ENCODE measurements at regions not wholly inside any gene's neighbourhood (a gene's known extent, or its start where the extent isn't known, plus 50 kb on each side); places are given as distances from the start of the nearest gene placed in this dataset.

GRCh38 chr3:21839176-21839575, 88.2 kb upstream of the ZNF385D start:
- DNase-seq (ENCODE audit: low read depth, low spot score) = no peak
- H3K9ac ChIP-seq (ENCODE audit: insufficient read length) = no peak overlapping the region

DNA sequence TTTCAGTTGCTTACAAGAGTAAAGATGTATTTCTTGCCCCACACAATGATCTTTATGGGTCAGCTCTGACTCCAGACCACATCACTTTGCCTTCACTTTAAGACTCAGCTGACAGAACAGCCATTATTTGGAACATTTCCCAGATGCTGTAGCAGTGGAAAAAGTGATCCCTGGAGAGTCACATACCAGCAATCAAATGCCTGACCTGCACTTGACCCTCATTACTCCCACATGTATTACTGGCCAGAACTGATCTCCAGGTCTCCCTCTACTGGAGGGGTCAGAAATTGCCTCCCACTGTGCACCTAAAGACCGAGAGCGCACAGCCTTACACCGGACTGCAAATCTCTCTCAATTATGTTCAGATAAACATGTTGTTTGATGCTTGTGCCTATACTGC, 88.6 kb upstream of the ZNF385D start:
- Histone ChIP-seq H3K27ac (no peak overlapping the region), H3K9ac (ENCODE audit: insufficient read length) (no peak overlapping the region), H3K9me3 (ENCODE audit: low read depth, low read length) (no peaks in the 10 kb centered on the region), H3K36me3 (ENCODE audit: insufficient read depth, low read length) (no peaks in the 10 kb centered on the region), H3K4me3 (no peak overlapping the region)
- no peak for TF ChIP-seq EZH2 (IDR thresholded peaks at IDR 0.05)
- TF ChIP-seq POLR2AphosphoS5 (IDR thresholded peaks at IDR 0.05; ENCODE audit: borderline replicate concordance, low read depth, low read length) = no peak
- TF ChIP-seq FOXP2 (optimal IDR thresholded peaks at IDR 0.05; ENCODE audit: control extremely low read depth, extremely low read length, insufficient read depth) = no peak
- DNase-seq (ENCODE audit: low read depth, low spot score) = no peak

More at GRCh38 chr3:21839176-21839575, 88.2 kb upstream of the ZNF385D start:
- H3K36me3 ChIP-seq (ENCODE audit: insufficient read depth, low read length) = no peaks in the 10 kb centered on the region
- no peaks in the 10 kb centered on the region for H3K9me3 ChIP-seq (ENCODE audit: low read depth, low read length)
- H3K4me3 ChIP-seq = no peak overlapping the region
- H3K27ac ChIP-seq = no peak overlapping the region
- TF ChIP-seq EZH2 (IDR thresholded peaks at IDR 0.05) (no peak), POLR2AphosphoS5 (IDR thresholded peaks at IDR 0.05; ENCODE audit: borderline replicate concordance, low read depth, low read length) (no peak), FOXP2 (optimal IDR thresholded peaks at IDR 0.05; ENCODE audit: control extremely low read depth, extremely low read length, insufficient read depth) (no peak)

DNA sequence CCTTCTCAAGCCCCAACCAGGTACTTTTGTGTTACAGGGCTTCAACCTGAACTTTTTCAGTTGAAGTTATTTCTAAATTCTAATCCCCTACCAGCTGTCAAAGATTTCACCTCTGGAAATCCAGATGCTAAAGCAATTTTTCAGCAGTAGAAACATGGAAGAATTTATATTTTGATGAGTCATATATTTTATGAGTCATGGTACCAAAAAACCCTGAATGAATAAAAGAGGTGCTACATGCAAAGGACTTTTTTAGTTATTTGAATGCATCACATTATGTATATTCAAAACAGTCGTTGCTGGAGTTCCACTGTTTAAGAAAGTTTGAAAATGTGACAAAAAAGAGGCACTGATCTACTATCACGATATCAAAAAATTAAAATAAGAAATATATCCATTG, 96.0 kb upstream of the ZNF385D start:
- no peaks in the 10 kb centered on the region for H3K36me3 ChIP-seq (ENCODE audit: insufficient read depth, low read length)
- no peaks in the 10 kb centered on the region for H3K9me3 ChIP-seq (ENCODE audit: low read depth, low read length)
- H3K4me3 ChIP-seq = no peak overlapping the region
- H3K27ac ChIP-seq = no peak overlapping the region
- no peak for DNase-seq (ENCODE audit: low read depth, low spot score)
- no peak overlapping the region for H3K9ac ChIP-seq (ENCODE audit: insufficient read length)
- no peak for TF ChIP-seq FOXP2 (optimal IDR thresholded peaks at IDR 0.05; ENCODE audit: control extremely low read depth, extremely low read length, insufficient read depth)
- no peak for TF ChIP-seq EZH2 (IDR thresholded peaks at IDR 0.05)
- TF ChIP-seq POLR2AphosphoS5 (IDR thresholded peaks at IDR 0.05; ENCODE audit: borderline replicate concordance, low read depth, low read length) = no peak

GRCh38 chr3:21859124-21860081, 108.4 kb upstream of the ZNF385D start:
- H3K36me3 ChIP-seq (ENCODE audit: insufficient read depth, low read length) = no peaks in the 10 kb centered on the region
- no peak for DNase-seq (ENCODE audit: low read depth, low spot score)
- no peak overlapping the region for H3K4me3 ChIP-seq
- TF ChIP-seq EZH2 (IDR thresholded peaks at IDR 0.05) (no peak), POLR2AphosphoS5 (IDR thresholded peaks at IDR 0.05; ENCODE audit: borderline replicate concordance, low read depth, low read length) (no peak), FOXP2 (optimal IDR thresholded peaks at IDR 0.05; ENCODE audit: control extremely low read depth, extremely low read length, insufficient read depth) (no peak)
- H3K9ac ChIP-seq (ENCODE audit: insufficient read length) = no peak overlapping the region
- no peaks in the 10 kb centered on the region for H3K9me3 ChIP-seq (ENCODE audit: low read depth, low read length)
- H3K27ac ChIP-seq = no peak overlapping the region

DNA sequence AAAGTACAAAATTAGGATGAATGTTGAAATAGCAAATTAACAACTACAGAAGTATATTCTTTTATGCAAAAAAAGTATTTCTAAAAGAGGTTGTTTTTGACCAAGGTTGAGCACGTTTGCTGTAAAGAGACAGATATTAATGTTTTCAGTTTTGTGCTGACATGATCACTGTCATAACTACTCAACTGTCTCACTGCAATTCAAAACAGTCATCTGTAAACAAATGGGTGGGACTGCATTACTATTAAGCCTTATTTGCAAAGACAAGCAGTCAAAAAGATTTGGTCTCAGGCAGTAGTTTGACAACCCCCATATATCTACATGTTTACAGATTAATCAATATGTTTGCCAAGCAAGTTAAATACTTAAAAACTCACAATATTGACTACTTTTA, 109.1 kb upstream of the ZNF385D start:
- DNase-seq (ENCODE audit: low read depth, low spot score) = no peak
- Histone ChIP-seq H3K9ac (ENCODE audit: insufficient read length) (no peak overlapping the region), H3K9me3 (ENCODE audit: low read depth, low read length) (no peaks in the 10 kb centered on the region), H3K36me3 (ENCODE audit: insufficient read depth, low read length) (no peaks in the 10 kb centered on the region), H3K27ac (no peak overlapping the region), H3K4me3 (no peak overlapping the region)
- TF ChIP-seq EZH2 (IDR thresholded peaks at IDR 0.05) = no peak
- no peak for TF ChIP-seq POLR2AphosphoS5 (IDR thresholded peaks at IDR 0.05; ENCODE audit: borderline replicate concordance, low read depth, low read length)
- no peak for TF ChIP-seq FOXP2 (optimal IDR thresholded peaks at IDR 0.05; ENCODE audit: control extremely low read depth, extremely low read length, insufficient read depth)

DNA sequence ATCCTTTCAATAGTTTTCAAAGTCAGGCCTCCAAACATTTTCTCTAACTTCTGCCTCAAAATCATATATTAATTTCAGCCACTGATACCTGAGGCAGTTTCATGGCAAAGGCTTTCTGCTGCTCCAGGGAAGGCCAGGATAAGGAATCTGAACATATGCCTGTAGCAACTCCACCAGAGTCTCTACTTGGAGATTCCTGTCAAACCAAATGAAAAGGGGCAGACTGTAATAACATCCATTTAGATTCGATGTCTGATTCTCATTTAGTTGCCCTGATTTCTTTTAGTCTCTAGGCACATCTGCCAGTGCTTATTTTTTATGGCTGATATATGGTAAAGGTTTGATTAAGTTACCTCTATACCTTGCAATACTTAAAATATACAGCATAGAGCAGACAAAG, 109.6 kb upstream of the ZNF385D start:
- Histone ChIP-seq H3K9me3 (ENCODE audit: low read depth, low read length) (no peaks in the 10 kb centered on the region), H3K27ac (no peak overlapping the region), H3K36me3 (ENCODE audit: insufficient read depth, low read length) (no peaks in the 10 kb centered on the region), H3K9ac (ENCODE audit: insufficient read length) (no peak overlapping the region), H3K4me3 (no peak overlapping the region)
- no peak for DNase-seq (ENCODE audit: low read depth, low spot score)
- TF ChIP-seq FOXP2 (optimal IDR thresholded peaks at IDR 0.05; ENCODE audit: control extremely low read depth, extremely low read length, insufficient read depth) (no peak), EZH2 (IDR thresholded peaks at IDR 0.05) (no peak), POLR2AphosphoS5 (IDR thresholded peaks at IDR 0.05; ENCODE audit: borderline replicate concordance, low read depth, low read length) (no peak)

DNA sequence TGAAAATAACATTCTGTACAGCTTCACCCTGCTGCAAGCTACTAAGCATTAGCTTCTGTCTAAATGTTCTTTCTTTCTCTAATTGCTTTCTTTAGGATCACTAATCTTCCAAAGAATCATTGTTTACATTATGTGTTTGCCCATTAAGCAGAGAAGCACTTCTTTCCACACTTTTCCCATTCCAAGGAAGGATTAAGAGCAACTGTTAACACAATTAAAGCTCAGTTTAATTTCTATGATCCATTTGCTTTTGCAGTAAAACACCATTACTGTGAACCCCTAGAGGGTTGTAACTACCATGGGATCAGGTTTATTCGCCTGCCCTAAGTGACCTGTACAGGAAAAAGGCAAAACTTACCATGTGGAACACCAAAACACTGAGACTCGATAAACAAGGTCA, 125.8 kb upstream of the ZNF385D start:
- Histone ChIP-seq H3K36me3 (ENCODE audit: insufficient read depth, low read length) (no peaks in the 10 kb centered on the region), H3K4me3 (no peak overlapping the region), H3K9me3 (ENCODE audit: low read depth, low read length) (no peaks in the 10 kb centered on the region), H3K9ac (ENCODE audit: insufficient read length) (no peak overlapping the region), H3K27ac (no peak overlapping the region)
- TF ChIP-seq FOXP2 (optimal IDR thresholded peaks at IDR 0.05; ENCODE audit: control extremely low read depth, extremely low read length, insufficient read depth) = no peak
- TF ChIP-seq EZH2 (IDR thresholded peaks at IDR 0.05) = no peak
- no peak for TF ChIP-seq POLR2AphosphoS5 (IDR thresholded peaks at IDR 0.05; ENCODE audit: borderline replicate concordance, low read depth, low read length)
- no peak for DNase-seq (ENCODE audit: low read depth, low spot score)

GRCh38 chr3:21877214-21877754, 126.3 kb upstream of the ZNF385D start:
- Histone ChIP-seq H3K36me3 (ENCODE audit: insufficient read depth, low read length) (no peaks in the 10 kb centered on the region), H3K4me3 (no peak overlapping the region), H3K9ac (ENCODE audit: insufficient read length) (no peak overlapping the region), H3K9me3 (ENCODE audit: low read depth, low read length) (no peaks in the 10 kb centered on the region), H3K27ac (no peak overlapping the region)
- DNase-seq (ENCODE audit: low read depth, low spot score) = no peak
- no peak for TF ChIP-seq EZH2 (IDR thresholded peaks at IDR 0.05)
- TF ChIP-seq FOXP2 (optimal IDR thresholded peaks at IDR 0.05; ENCODE audit: control extremely low read depth, extremely low read length, insufficient read depth) = no peak
- TF ChIP-seq POLR2AphosphoS5 (IDR thresholded peaks at IDR 0.05; ENCODE audit: borderline replicate concordance, low read depth, low read length) = no peak

Measured in SK-N-MC (cell line).